Body of pancreas (tissue), 4 donors: ENCODE measurements at regions not wholly inside any gene's neighbourhood (a gene's known extent, or its start where the extent isn't known, plus 50 kb on each side); places are given as distances from the start of the nearest gene placed in this dataset.

ENCODE experiments used
- CTCF ChIP-seq, 7 experiments: fragments of 450-650 bp in 4 of 7; fragments of 200-600 bp in 3 of 7; sonication (generic) in 3 of 7; IDR thresholded peaks; one replicate each; pipeline ENCODE4 v1.5.1; 2016 to 2019; ENCODE audit warnings: antibody characterized with exemption in 7 of 7
- POLR2A ChIP-seq, 3 donors: fragments of 450-650 bp; IDR thresholded peaks; one replicate each; pipeline ENCODE4 v1.6.1; 2016; ENCODE audit warnings: antibody characterized with exemption in 3 of 3, mild to moderate bottlenecking in 2 of 3

- no peak for TF ChIP-seq POLR2A (IDR thresholded peaks at IDR 0.05)
- TF ChIP-seq CTCF (IDR thresholded peaks at IDR 0.05), result no peak
These were observed 60.4 kb upstream of the KCNAB1 start for GRCh38 chr3:156059950-156060501.
